HepG2 (cell line): ENCODE measurements at regions not wholly inside any gene's neighbourhood (a gene's known extent, or its start where the extent isn't known, plus 50 kb on each side); places are given as distances from the start of the nearest gene placed in this dataset.

Experiments used
- ATAC-seq: fragments of 200-7000 bp; cut with Tn5 transposase; 3 replicates; pipeline ENCODE4 v1.9.1; 2020; ENCODE audit warnings: mild to moderate bottlenecking, moderate library complexity
- BruUV-seq: library from RNA; stranded (reverse); fragments of 400-500 nt; replicated peaks from 2 replicates; lab custom pipeline; 2021; lab: Mats Ljungman, UMichigan
- CTCF ChIA-PET: fragments of 300-600 bp; formaldehyde crosslinking; extraction: SDS; loops from one replicate; lab custom pipeline; 2021; ENCODE audit warnings: low total read pairs, inconsistent platforms, low intra/inter-chr PET ratio; lab: Yijun Ruan, JAX
- POLR2A ChIA-PET: fragments of 350-600 bp; sonication (Branson Sonifier 250); formaldehyde crosslinking; loops from one replicate; lab custom pipeline; 2020; ENCODE audit warnings: antibody characterized with exemption, inconsistent platforms; lab: Yijun Ruan, JAX
- DNase-seq: peaks from one replicate; pipeline ENCODE4 v3.0.0-alpha.2; 2015; ENCODE audit warnings: low spot score
- FAIRE-seq: peaks from 3 replicates; lab custom pipeline; 2011; peaks lifted over from hg19 to GRCh38; lab: Jason Lieb, UNC
- H2AFZ ChIP-seq: one replicate; pipeline ENCODE4 v1.6.1; 2011; ENCODE audit warnings: low read length, inconsistent platforms
- H3K27ac ChIP-seq: fragments of 300-600 bp; 3 replicates; pipeline ENCODE4 v1.8.0; 2011; ENCODE audit warnings: mixed run types, mild to moderate bottlenecking, mixed read lengths, low read length, inconsistent platforms; ENCODE audit not compliant: insufficient read depth; ENCODE audit errors: extremely low read length
- H3K27me3 ChIP-seq, 2 experiments: fragments of 200-600 bp in 1 of 2; 2 replicates in 1 of 2; 3 replicates in 1 of 2; pipeline versions ENCODE4 v1.6.0 to v1.8.0; 2011; ENCODE audit warnings: low read length in 2 of 2, mild to moderate bottlenecking in 2 of 2, moderate library complexity in 2 of 2, inconsistent platforms in 1 of 2; ENCODE audit not compliant: insufficient read depth in 2 of 2, control insufficient read depth in 1 of 2
- H3K36me3 ChIP-seq, 2 experiments: fragments of 200-600 bp in 1 of 2; replicated peaks in 1 of 2; 2 replicates in 1 of 2; 3 replicates in 1 of 2; pipeline versions ENCODE4 v1.5.1 to v1.8.0; 2011; ENCODE audit warnings: low read length in 2 of 2, inconsistent platforms in 1 of 2; ENCODE audit not compliant: insufficient read depth in 2 of 2, control insufficient read depth in 1 of 2
- H3K4me1 ChIP-seq: 2 replicates; pipeline ENCODE4 v1.5.1; 2012; ENCODE audit warnings: low read length, inconsistent platforms; ENCODE audit not compliant: insufficient read depth
- H3K4me2 ChIP-seq: 2 replicates; pipeline ENCODE4 v1.6.0; 2011; ENCODE audit warnings: low read depth, low read length, inconsistent platforms
- H3K4me3 ChIP-seq, 3 experiments: fragments of 200-600 bp in 1 of 3; sonication (generic), shearing (Covaris generic) in 1 of 3; replicated peaks in 1 of 3; 2 replicates each; pipeline ENCODE4 v1.5.1; 2011 to 2016; ENCODE audit warnings: low read length in 3 of 3, inconsistent platforms in 2 of 3, low read depth in 2 of 3, mild to moderate bottlenecking in 2 of 3, control low read depth in 1 of 3, mixed read lengths in 1 of 3; ENCODE audit not compliant: insufficient read depth in 1 of 3
- H3K79me2 ChIP-seq: one replicate; pipeline ENCODE4 v1.6.1; 2011; ENCODE audit warnings: low read length, inconsistent platforms; ENCODE audit not compliant: insufficient read depth
- H3K9ac ChIP-seq: 2 replicates; pipeline ENCODE4 v1.6.0; 2011; ENCODE audit warnings: mild to moderate bottlenecking, low read depth, low read length, inconsistent platforms; ENCODE audit not compliant: insufficient read depth
- H3K9me3 ChIP-seq: 2 replicates; pipeline ENCODE4 v1.5.1; 2012; ENCODE audit warnings: mild to moderate bottlenecking, low read length
- H4K20me1 ChIP-seq: 2 replicates; pipeline ENCODE4 v1.6.0; 2011; ENCODE audit warnings: inconsistent platforms, mild to moderate bottlenecking, low read length, moderate library complexity; ENCODE audit not compliant: insufficient read depth
- ATF1 ChIP-seq: IDR thresholded peaks from 2 replicates; pipeline ENCODE4 v1.6.1; 2016; ENCODE audit warnings: mild to moderate bottlenecking, control low read depth
- BORCS8-MEF2B ChIP-seq: sonication (generic); formaldehyde crosslinking; IDR thresholded peaks from 2 replicates; pipeline ENCODE4 v1.8.0; 2022; ENCODE audit warnings: mild to moderate bottlenecking, missing genetic modification reagents
- CHD4 ChIP-seq: fragments of 200-600 bp; sonication (generic); IDR thresholded peaks from 2 replicates; pipeline ENCODE4 v1.7.0; 2017; ENCODE audit warnings: mild to moderate bottlenecking, low read length, borderline replicate concordance
- FOSL2 ChIP-seq: sonication (generic); formaldehyde crosslinking; IDR thresholded peaks from 2 replicates; pipeline ENCODE4 v1.4.0; 2020; ENCODE audit warnings: missing genetic modification reagents
- GTF2F1 ChIP-seq: fragments of 150-350 bp; IDR thresholded peaks from 2 replicates; pipeline ENCODE4 v1.6.1; 2014; ENCODE audit warnings: low read length
- HNRNPLL ChIP-seq: fragments of 200-400 bp; formaldehyde crosslinking; IDR thresholded peaks from 2 replicates; pipeline ENCODE4 v1.6.1; 2017; ENCODE audit warnings: mild to moderate bottlenecking, low read depth, low read length; ENCODE audit not compliant: poor library complexity, severe bottlenecking
- KDM5B ChIP-seq: sonication (generic); formaldehyde crosslinking; IDR thresholded peaks from 2 replicates; pipeline ENCODE4 v1.4.0; 2020; ENCODE audit warnings: missing genetic modification reagents, mild to moderate bottlenecking, borderline replicate concordance
- PITX1 ChIP-seq: sonication (generic); formaldehyde crosslinking; IDR thresholded peaks from 2 replicates; pipeline ENCODE4 v1.5.1; 2020; ENCODE audit warnings: mild to moderate bottlenecking, missing genetic modification reagents
- ZNF329 ChIP-seq: sonication (generic); formaldehyde crosslinking; IDR thresholded peaks from 2 replicates; pipeline ENCODE4 v1.9.0; 2021; ENCODE audit warnings: low read depth, mild to moderate bottlenecking, missing genetic modification reagents
- ZNF432 ChIP-seq: sonication (generic); formaldehyde crosslinking; IDR thresholded peaks from 2 replicates; pipeline ENCODE4 v1.5.0; 2020; ENCODE audit warnings: missing genetic modification reagents, mild to moderate bottlenecking, borderline replicate concordance
- ZNF567 ChIP-seq: sonication (generic); formaldehyde crosslinking; IDR thresholded peaks from 2 replicates; pipeline ENCODE4 v1.8.1; 2023; ENCODE audit warnings: mild to moderate bottlenecking, missing genetic modification reagents, borderline replicate concordance
- ZNF672 ChIP-seq: sonication (generic); formaldehyde crosslinking; IDR thresholded peaks from 2 replicates; pipeline ENCODE4 v1.8.1; 2022; ENCODE audit warnings: missing genetic modification reagents
- ZNF792 ChIP-seq: IDR thresholded peaks from 2 replicates; pipeline ENCODE4 v1.6.1; 2016
- WGBS: methylation state at CpG from one replicate; pipeline ENCODE4 v1.1.6; 2017; ENCODE audit warnings: low lambda C conversion rate; 5-methylcytosine and 5-hydroxymethylcytosine counted together
- in situ Hi-C: cut with HindIII; loops from 2 replicates; pipeline ENCODE4 v1.10.0; 2017; ENCODE audit warnings: low pct_unique_long_range_greater_than_20kb; ENCODE audit not compliant: extremely low pct_ligation_motif_present
- intact Hi-C: fragments of 100-400 bp; cut with micrococcal nuclease; formaldehyde crosslinking; loops from one replicate; pipeline ENCODE4 v1.10.0; 2022; ENCODE audit not compliant: unreplicated experiment
- TF ChIP-seq, protein P1 (sequence below): sonication (generic); formaldehyde crosslinking; IDR thresholded peaks from 2 replicates; pipeline ENCODE4 v1.4.0; 2020; ENCODE audit warnings: mild to moderate bottlenecking, missing genetic modification reagents
- TF ChIP-seq, protein P2 (sequence below): IDR thresholded peaks from 2 replicates; pipeline ENCODE4 v1.4.0; 2020; ENCODE audit warnings: mild to moderate bottlenecking, missing genetic modification reagents
- TF ChIP-seq, protein P3 (sequence below): sonication (generic); formaldehyde crosslinking; IDR thresholded peaks from 2 replicates; pipeline ENCODE4 v1.8.0; 2022; ENCODE audit warnings: low read depth, missing genetic modification reagents
- TF ChIP-seq, protein P4 (sequence below): sonication (generic); formaldehyde crosslinking; IDR thresholded peaks from 2 replicates; pipeline ENCODE4 v1.5.0; 2020; ENCODE audit warnings: mild to moderate bottlenecking, missing genetic modification reagents, borderline replicate concordance

DNA sequence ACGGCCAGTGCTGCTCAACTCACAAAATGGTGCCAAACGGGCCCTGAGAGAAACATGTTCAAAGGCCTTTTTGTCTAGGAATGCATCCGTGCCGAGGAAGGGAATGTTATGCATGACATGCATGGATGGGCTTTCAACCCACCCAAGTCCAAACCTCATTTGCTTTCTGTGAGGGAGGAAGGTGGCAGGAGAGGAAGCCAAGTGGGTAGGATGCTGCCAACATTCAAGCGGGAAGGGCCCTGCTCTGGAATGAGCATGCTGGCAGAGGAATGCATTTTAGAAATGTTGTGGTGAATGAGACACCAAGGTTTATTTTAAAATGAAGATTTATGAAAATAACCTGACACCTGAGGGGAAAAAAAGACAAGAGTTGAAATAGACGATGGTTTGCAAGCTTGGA lies 479.1 kb downstream of the CCDC171 start:
- H2AFZ ChIP-seq: no peak overlapping the region
- in situ Hi-C loops (no loop called here), intact Hi-C loops (loop anchor here (10.0 kb wide), 1 partner anchor 157 kb away; no protein-coding TSS in a partner anchor)
- no peaks in the 10 kb centered on the region for H3K36me3 ChIP-seq
- ChIA-PET POLR2A (no interaction called here), CTCF (no interaction called here)
- H3K27ac ChIP-seq: no peak overlapping the region
- no peak overlapping the region for H3K9ac ChIP-seq
- no peak overlapping the region for H3K4me3 ChIP-seq
- no peak for FAIRE-seq
- BruUV-seq: no TSS peak
- H4K20me1 ChIP-seq: no peaks in the 10 kb centered on the region
- no peak for DNase-seq
- H3K27me3 ChIP-seq: no peaks in the 10 kb centered on the region
- ATAC-seq: no peak
- no peak overlapping the region for H3K4me2 ChIP-seq
- 15% methylated on average over 6 of the region's 6 CpGs for WGBS
- H3K79me2 ChIP-seq: no peaks in the 10 kb centered on the region
- H3K4me1 ChIP-seq: no peaks in the 10 kb centered on the region
- H3K9me3 ChIP-seq: no peaks in the 10 kb centered on the region
- no peak for TF ChIP-seq ZNF329 (CRISPR knock-in tag)
- TF ChIP-seq FOSL2 (CRISPR knock-in tag): no peak
- no peak for TF ChIP-seq BORCS8-MEF2B (CRISPR knock-in tag)
- TF ChIP-seq, protein P1, sequence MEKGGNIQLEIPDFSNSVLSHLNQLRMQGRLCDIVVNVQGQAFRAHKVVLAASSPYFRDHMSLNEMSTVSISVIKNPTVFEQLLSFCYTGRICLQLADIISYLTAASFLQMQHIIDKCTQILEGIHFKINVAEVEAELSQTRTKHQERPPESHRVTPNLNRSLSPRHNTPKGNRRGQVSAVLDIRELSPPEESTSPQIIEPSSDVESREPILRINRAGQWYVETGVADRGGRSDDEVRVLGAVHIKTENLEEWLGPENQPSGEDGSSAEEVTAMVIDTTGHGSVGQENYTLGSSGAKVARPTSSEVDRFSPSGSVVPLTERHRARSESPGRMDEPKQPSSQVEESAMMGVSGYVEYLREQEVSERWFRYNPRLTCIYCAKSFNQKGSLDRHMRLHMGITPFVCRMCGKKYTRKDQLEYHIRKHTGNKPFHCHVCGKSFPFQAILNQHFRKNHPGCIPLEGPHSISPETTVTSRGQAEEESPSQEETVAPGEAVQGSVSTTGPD (CRISPR knock-in tag): no peak
- no peak for TF ChIP-seq GTF2F1
- no peak for TF ChIP-seq ZNF432 (CRISPR knock-in tag)
- no peak for TF ChIP-seq ZNF567
- no peak for TF ChIP-seq PITX1 (CRISPR knock-in tag)
- TF ChIP-seq, protein P2, sequence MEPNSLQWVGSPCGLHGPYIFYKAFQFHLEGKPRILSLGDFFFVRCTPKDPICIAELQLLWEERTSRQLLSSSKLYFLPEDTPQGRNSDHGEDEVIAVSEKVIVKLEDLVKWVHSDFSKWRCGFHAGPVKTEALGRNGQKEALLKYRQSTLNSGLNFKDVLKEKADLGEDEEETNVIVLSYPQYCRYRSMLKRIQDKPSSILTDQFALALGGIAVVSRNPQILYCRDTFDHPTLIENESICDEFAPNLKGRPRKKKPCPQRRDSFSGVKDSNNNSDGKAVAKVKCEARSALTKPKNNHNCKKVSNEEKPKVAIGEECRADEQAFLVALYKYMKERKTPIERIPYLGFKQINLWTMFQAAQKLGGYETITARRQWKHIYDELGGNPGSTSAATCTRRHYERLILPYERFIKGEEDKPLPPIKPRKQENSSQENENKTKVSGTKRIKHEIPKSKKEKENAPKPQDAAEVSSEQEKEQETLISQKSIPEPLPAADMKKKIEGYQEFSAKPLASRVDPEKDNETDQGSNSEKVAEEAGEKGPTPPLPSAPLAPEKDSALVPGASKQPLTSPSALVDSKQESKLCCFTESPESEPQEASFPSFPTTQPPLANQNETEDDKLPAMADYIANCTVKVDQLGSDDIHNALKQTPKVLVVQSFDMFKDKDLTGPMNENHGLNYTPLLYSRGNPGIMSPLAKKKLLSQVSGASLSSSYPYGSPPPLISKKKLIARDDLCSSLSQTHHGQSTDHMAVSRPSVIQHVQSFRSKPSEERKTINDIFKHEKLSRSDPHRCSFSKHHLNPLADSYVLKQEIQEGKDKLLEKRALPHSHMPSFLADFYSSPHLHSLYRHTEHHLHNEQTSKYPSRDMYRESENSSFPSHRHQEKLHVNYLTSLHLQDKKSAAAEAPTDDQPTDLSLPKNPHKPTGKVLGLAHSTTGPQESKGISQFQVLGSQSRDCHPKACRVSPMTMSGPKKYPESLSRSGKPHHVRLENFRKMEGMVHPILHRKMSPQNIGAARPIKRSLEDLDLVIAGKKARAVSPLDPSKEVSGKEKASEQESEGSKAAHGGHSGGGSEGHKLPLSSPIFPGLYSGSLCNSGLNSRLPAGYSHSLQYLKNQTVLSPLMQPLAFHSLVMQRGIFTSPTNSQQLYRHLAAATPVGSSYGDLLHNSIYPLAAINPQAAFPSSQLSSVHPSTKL (CRISPR knock-in tag): no peak
- no peak for TF ChIP-seq HNRNPLL
- TF ChIP-seq, protein P3, sequence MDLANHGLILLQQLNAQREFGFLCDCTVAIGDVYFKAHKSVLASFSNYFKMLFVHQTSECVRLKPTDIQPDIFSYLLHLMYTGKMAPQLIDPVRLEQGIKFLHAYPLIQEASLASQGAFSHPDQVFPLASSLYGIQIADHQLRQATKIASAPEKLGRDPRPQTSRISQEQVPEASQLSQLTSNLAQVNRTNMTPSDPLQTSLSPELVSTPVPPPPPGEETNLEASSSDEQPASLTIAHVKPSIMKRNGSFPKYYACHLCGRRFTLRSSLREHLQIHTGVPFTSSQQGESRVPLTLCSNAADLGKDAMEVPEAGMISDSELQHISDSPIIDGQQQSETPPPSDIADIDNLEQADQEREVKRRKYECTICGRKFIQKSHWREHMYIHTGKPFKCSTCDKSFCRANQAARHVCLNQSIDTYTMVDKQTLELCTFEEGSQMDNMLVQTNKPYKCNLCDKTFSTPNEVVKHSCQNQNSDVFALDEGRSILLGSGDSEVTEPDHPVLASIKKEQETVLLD (CRISPR knock-in tag): no peak
- TF ChIP-seq KDM5B: no peak
- no peak for TF ChIP-seq ZNF672 (CRISPR knock-in tag)
- no peak for TF ChIP-seq ATF1
- TF ChIP-seq, protein P4, sequence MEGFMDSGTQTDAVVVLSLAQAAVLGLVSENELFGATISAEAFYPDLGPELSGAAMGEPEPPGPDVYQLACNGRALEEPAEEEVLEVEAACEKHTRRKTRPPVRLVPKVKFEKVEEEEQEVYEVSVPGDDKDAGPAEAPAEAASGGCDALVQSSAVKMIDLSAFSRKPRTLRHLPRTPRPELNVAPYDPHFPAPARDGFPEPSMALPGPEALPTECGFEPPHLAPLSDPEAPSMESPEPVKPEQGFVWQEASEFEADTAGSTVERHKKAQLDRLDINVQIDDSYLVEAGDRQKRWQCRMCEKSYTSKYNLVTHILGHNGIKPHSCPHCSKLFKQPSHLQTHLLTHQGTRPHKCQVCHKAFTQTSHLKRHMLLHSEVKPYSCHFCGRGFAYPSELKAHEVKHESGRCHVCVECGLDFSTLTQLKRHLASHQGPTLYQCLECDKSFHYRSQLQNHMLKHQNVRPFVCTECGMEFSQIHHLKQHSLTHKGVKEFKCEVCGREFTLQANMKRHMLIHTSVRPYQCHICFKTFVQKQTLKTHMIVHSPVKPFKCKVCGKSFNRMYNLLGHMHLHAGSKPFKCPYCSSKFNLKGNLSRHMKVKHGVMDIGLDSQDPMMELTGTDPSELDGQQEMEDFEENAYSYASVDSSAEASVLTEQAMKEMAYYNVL (CRISPR knock-in tag): no peak
- TF ChIP-seq CHD4: no peak
- TF ChIP-seq ZNF792 (CRISPR knock-in tag): no peak
